ENCODE measurements at regions not wholly inside any gene's neighbourhood (a gene's known extent, or its start where the extent isn't known, plus 50 kb on each side); places are given as distances from the start of the nearest gene placed in this dataset.
"Not testable (repeated sequence)": the region's sequence is repeated elsewhere in the genome, so short reads cannot be mapped to it uniquely, and the experiment has no call there.

GRCh38 chr21:20220586-20220985 is 777.6 kb upstream of the NCAM2 start:
- no peak for DNase-seq

- not testable (repeated sequence) for DNase-seq
Observed at GRCh38 chr21:20221981-20222380, 776.2 kb upstream of the NCAM2 start.

GRCh38 chr21:20236649-20237048 is 761.6 kb upstream of the NCAM2 start:
- not testable (repeated sequence) for DNase-seq

GRCh38 chr21:20249401-20249800 is 748.8 kb upstream of the NCAM2 start:
- DNase-seq, result no peak

GRCh38 chr21:20250337-20250736 is 747.9 kb upstream of the NCAM2 start:
- DNase-seq, result no peak

- DNase-seq, result no peak
Observed at GRCh38 chr21:20253261-20253660, 744.9 kb upstream of the NCAM2 start.

- DNase-seq, result no peak
Observed at GRCh38 chr21:20254964-20255363, 743.2 kb upstream of the NCAM2 start.

- no peak for DNase-seq
Observed at GRCh38 chr21:20257052-20257740, 741.0 kb upstream of the NCAM2 start.

GRCh38 chr21:20258542-20258941 is 739.7 kb upstream of the NCAM2 start:
- no peak for DNase-seq

GRCh38 chr21:20259031-20259867 is 739.0 kb upstream of the NCAM2 start:
- DNase-seq, result no peak

- no peak for DNase-seq
Observed at GRCh38 chr21:20260124-20260523, 738.1 kb upstream of the NCAM2 start.

- DNase-seq, result no peak
Observed at GRCh38 chr21:20261364-20261763, 736.8 kb upstream of the NCAM2 start.

GRCh38 chr21:20265707-20266440 is 732.3 kb upstream of the NCAM2 start:
- no peak for DNase-seq

GRCh38 chr21:20266441-20266710 is 731.8 kb upstream of the NCAM2 start:
- DNase-seq, result no peak

- no peak for DNase-seq
Observed at GRCh38 chr21:20270365-20271055, 727.7 kb upstream of the NCAM2 start.

GRCh38 chr21:20272791-20273362 is 725.3 kb upstream of the NCAM2 start:
- no peak for DNase-seq

- no peak for DNase-seq
Observed at GRCh38 chr21:20276377-20276776, 721.8 kb upstream of the NCAM2 start.

GRCh38 chr21:20276954-20277353 is 721.3 kb upstream of the NCAM2 start:
- no peak for DNase-seq

- no peak for DNase-seq
Observed at GRCh38 chr21:20283836-20284235, 714.4 kb upstream of the NCAM2 start.

GRCh38 chr21:20292280-20292679 is 705.9 kb upstream of the NCAM2 start:
- no peak for DNase-seq

- not testable (repeated sequence) for DNase-seq
Observed at GRCh38 chr21:20292854-20293253, 705.4 kb upstream of the NCAM2 start.

GRCh38 chr21:20301395-20301794 is 696.8 kb upstream of the NCAM2 start:
- DNase-seq, result no peak

GRCh38 chr21:20302084-20302483 is 696.1 kb upstream of the NCAM2 start:
- DNase-seq, result no peak
